ENCODE measurements at regions not wholly inside any gene's neighbourhood (a gene's known extent, or its start where the extent isn't known, plus 50 kb on each side); places are given as distances from the start of the nearest gene placed in this dataset.

- Histone ChIP-seq H2AK9ac (replicated peaks; ENCODE audit: low read depth, low read length, poor library complexity) (no peak overlapping the region), H2AK5ac (ENCODE audit: low read depth, low read length) (no peak overlapping the region)
- POLR2A ChIA-PET (ENCODE audit: unreplicated experiment): no interaction called here
These were observed 1219.8 kb downstream of the GATA3 start for GRCh38 chr10:9274206-9274755.

More at GRCh38 chr10:9274206-9274755, 1219.8 kb downstream of the GATA3 start:
- dilution Hi-C loops (cut with HindIII; ENCODE audit: low sequenced_read_pairs, unreplicated experiment): no loop called here
- Histone ChIP-seq H4K20me1 (ENCODE audit: insufficient read depth, low read length) (no peaks in the 10 kb centered on the region), H3K4ac (ENCODE audit: low read depth, low read length) (no peak overlapping the region), H2BK120ac (ENCODE audit: low read depth, low read length) (no peak overlapping the region), H2BK20ac (ENCODE audit: low read depth, low read length) (no peak overlapping the region), H3K27ac (ENCODE audit: insufficient read depth, low read length) (no peak overlapping the region), H3K27me3 (ENCODE audit: control insufficient read depth, insufficient read depth, low read length) (no peaks in the 10 kb centered on the region), H3K18ac (ENCODE audit: low read depth, low read length) (no peak overlapping the region), H3K56ac (ENCODE audit: extremely low read depth, insufficient read depth, low read length) (no peak overlapping the region), H3K23ac (ENCODE audit: low read depth, low read length) (no peak overlapping the region), H3K4me3 (ENCODE audit: insufficient read depth, low read depth, low read length) (no peak overlapping the region), H3K36me3 (ENCODE audit: control insufficient read depth, insufficient read depth, low read length) (no peaks in the 10 kb centered on the region), H4K8ac (ENCODE audit: low read depth in 2 of 2, low read length in 2 of 2) (no peak overlapping the region), H3K9me1 (ENCODE audit: insufficient read depth, low read length) (no peaks in the 10 kb centered on the region), H3K79me1 (ENCODE audit: low read depth in 1 of 2, low read length in 2 of 2) (no peaks in the 10 kb centered on the region), H4K91ac (ENCODE audit: insufficient read depth, low read depth, low read length) (no peak overlapping the region), H3K4me2 (ENCODE audit: low read depth, low read length) (no peak overlapping the region), H4K5ac (ENCODE audit: low read depth, low read length) (no peak overlapping the region), H3K9me3 (ENCODE audit: control insufficient read depth, insufficient read depth, low read length) (no peaks in the 10 kb centered on the region), H2AFZ (replicated peaks; ENCODE audit: low read length, poor library complexity) (no peak overlapping the region), H3K9ac (ENCODE audit: low read depth, low read length) (no peak overlapping the region), H3K14ac (replicated peaks; ENCODE audit: low read depth, low read length) (no peak overlapping the region), H2BK15ac (ENCODE audit: low read depth, low read length) (no peak overlapping the region), H3K4me1 (ENCODE audit: control insufficient read depth, insufficient read depth, low read length) (no peaks in the 10 kb centered on the region), H2BK5ac (ENCODE audit: low read depth, low read length, poor library complexity, severe bottlenecking) (no peak overlapping the region)
- intact Hi-C loops (cut with micrococcal nuclease): no loop called here
- 40% methylated on average over 1 of the region's 6 CpGs; no CpG with 5 or more reads in 1 of the 2 experiments for WGBS, 2 experiments (ENCODE audit: extremely low coverage in 2 of 2, insufficient read length in 1 of 2)
- TF ChIP-seq CEBPB (IDR thresholded peaks at IDR 0.05; ENCODE audit: low read depth, low read length) (no peak), NFE2L2 (IDR thresholded peaks at IDR 0.05; ENCODE audit: low read depth, low read length) (no peak), CTCF (conservative IDR thresholded peaks at IDR 0.05; ENCODE audit: low read depth, low read length) (no peak)
- DNase-seq (no peak), ATAC-seq (ENCODE audit: low read depth) (no peak)
- BruUV-seq (replicated peaks): no TSS peak
- CTCF ChIA-PET: interaction anchor here (1.0 to 1.1 kb wide), 2 partner anchors 17 to 1749 kb away, joined by 3 read pairs; no protein-coding TSS in a partner anchor
- in situ Hi-C loops (cut with MboI; ENCODE audit: low sequenced_read_pairs): no loop called here

Measured in IMR-90 (cell line).